OCI-LY3 (cell line): ENCODE measurements at regions not wholly inside any gene's neighbourhood (a gene's known extent, or its start where the extent isn't known, plus 50 kb on each side); places are given as distances from the start of the nearest gene placed in this dataset.

ENCODE experiments used
- CTCF ChIP-seq: fragments of 200-600, 300-600 bp; sonication (generic); IDR thresholded peaks from 2 replicates; pipeline ENCODE4 v1.5.1; 2014; ENCODE audit warnings: antibody characterized with exemption, low read length, low read depth
- EZH2phosphoT487 ChIP-seq: fragments of 200-600 bp; shearing (Covaris generic); IDR thresholded peaks from 2 replicates; pipeline ENCODE4 v1.6.1; 2018; ENCODE audit warnings: antibody characterized with exemption, mixed run types, low read depth

- TF ChIP-seq CTCF, result no peak
- no peak for TF ChIP-seq EZH2phosphoT487
Measured at GRCh38 chr22:48607901-48608662, 1219.6 kb downstream of the BRD1 start.
